HG03565 (cell line): ENCODE measurements at regions not wholly inside any gene's neighbourhood (a gene's known extent, or its start where the extent isn't known, plus 50 kb on each side); places are given as distances from the start of the nearest gene placed in this dataset.
"Not testable (repeated sequence)": the region's sequence is repeated elsewhere in the genome, so short reads cannot be mapped to it uniquely, and the experiment has no call there.

ENCODE experiments used
- ATAC-seq: cut with Tn5 transposase; IDR thresholded peaks from one replicate; pipeline ENCODE4 v1.9.1; 2021; ENCODE audit warnings: mild to moderate bottlenecking, moderate library complexity; ENCODE audit not compliant: unreplicated experiment

DNA sequence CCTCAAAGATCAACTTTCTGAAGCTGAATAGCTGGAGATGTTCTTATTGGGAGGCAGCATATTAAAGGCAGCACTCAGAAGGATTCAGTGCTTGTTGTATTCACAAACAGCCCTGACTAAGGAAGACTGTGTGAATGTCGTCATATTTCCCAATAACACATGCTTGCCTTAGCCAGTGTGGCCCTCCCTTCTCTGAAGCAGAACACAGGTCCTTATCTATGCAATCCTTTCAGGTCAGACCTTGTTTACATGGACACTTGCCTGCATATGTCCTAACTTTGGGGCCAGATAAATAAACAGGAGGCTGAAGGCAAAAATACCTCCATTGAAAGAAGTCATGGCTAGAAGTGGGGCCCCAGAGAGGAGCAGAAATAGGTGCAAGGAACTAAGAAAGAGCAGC, 97.2 kb downstream of the SLC4A3 start:
- no peak for ATAC-seq

DNA sequence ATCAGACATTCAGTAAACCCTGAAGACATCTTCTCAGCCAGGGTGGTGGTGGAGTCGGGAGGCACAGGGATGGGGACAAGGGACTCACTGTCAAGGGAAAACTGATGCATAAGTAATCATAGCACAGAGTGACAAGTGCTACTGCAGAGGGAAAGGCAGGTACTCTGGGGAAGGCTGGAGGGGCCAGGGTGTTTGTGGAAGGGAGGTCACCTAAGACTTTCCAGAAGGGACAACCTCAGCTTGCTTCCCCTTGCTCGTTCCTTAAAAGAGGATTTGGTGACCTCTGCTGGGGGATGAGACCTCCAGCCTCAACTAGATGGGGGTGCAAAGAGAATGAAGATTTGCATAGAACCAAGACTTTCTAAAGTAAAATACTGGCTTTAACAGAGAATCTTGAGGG, 99.5 kb downstream of the SLC4A3 start:
- ATAC-seq = no peak

- no peak for ATAC-seq
Observed at GRCh38 chr2:219727771-219728429, 100.5 kb downstream of the SLC4A3 start.

GRCh38 chr2:219728991-219729487, 101.6 kb downstream of the SLC4A3 start:
- no peak for ATAC-seq

GRCh38 chr2:219731173-219731572, 103.7 kb downstream of the SLC4A3 start:
- ATAC-seq = no peak

DNA sequence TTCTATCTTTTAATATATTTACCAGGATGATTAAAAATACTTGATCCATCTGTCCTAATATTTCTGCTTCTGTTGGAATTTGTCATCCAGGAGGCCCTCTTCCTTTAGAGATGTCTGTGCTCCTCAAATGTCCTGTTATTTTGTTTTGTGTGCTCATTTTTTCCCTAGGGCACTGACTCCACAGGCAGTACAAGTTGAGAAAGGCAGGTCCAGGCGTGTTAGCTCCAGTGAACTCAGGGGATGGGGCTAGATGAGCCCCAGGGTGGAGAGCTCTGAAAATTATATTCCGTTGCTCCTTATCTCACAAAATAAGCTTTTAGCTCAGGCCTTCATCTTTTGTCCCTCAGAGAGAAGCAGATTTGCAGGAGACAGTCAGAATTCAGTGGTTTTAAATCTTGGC, 105.7 kb downstream of the SLC4A3 start:
- no peak for ATAC-seq

GRCh38 chr2:219733746-219734145, 106.3 kb downstream of the SLC4A3 start:
- ATAC-seq = no peak

DNA sequence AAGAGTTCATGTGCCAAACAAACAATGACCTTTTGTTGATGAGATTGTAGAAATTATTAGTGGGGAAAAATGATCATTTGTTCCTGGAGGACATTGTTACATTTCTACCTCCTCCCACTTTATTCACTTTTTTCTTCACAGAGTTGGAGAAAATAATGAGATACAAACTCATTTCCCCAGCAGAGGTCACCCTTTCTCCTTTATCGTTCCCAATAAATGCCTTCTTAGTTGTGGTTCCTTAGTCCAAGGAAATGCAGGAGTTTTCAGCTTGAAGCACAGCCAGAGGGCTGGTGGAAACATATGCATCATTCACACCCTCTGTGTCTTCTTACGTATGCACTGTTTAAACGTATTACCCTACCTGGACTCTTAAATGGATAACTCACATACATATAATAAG, 108.8 kb downstream of the SLC4A3 start:
- ATAC-seq = no peak

DNA sequence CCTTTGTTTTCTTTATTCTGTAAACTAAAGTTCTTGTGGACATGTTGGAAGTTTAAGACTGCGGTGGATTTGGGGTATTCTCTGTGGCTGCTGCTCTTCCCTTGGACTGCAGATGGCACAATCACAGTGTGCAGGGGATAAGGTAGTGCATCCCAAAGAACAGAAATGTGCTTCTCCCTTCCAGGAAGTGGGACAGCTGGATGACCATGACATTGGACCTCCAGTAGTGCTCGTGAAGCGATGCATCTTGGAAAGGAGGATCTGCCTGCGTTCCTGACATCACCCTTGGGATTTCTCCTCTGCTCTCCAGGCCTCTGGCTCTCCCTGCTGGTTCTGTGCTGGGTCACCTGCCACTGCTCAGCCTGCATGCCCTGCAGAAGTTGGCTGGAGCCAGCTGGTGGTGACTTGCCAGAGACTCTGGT, 109.9 kb downstream of the SLC4A3 start:
- ATAC-seq = no peak

DNA sequence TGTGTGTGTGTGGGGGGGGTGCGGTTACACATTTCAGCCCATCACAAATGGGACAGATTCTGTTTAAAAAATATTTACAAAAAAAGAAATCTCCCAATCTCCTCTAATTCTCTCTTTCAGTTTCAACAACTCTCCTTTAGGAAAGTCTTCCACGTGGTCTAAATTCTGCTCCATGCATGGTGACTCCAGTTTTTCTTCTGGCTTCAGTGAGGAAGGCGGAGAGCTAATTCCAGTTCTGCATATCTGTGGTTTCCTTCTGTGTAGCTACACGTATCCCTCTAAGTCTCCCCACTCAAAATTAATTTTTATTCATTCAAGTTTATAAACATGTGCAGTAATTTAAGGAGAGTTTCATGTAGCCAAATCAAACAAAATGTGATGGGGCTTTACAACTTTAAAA, 111.6 kb downstream of the SLC4A3 start:
- ATAC-seq = no peak

DNA sequence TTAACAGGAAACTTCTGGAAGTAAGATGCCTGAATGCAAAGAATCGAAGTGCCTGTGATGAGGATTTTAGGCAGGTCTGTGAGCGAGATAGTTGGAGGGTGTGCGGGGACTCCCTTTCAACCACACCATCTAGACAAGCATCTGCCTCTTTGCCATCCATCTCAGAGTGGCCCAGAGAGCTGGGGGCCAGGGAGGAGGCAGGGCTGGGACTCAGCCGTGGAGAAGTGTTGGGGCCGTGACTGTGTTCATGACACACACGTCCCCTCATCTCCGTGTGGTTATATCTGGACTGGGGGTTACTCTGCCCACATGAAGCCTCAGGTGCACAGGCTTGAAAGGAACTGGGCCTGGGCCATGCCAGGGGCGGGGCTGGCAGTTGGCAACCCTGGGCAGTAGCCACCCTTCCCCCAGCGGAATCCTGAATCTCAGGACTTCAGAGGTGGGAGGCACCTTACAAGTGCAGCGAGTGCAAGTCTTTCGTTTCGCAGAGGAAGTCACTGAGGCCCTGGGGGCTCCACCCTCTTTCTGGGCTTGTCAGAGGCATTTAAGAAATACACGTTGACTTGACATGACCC, 112.5 kb downstream of the SLC4A3 start:
- ATAC-seq = no peak

DNA sequence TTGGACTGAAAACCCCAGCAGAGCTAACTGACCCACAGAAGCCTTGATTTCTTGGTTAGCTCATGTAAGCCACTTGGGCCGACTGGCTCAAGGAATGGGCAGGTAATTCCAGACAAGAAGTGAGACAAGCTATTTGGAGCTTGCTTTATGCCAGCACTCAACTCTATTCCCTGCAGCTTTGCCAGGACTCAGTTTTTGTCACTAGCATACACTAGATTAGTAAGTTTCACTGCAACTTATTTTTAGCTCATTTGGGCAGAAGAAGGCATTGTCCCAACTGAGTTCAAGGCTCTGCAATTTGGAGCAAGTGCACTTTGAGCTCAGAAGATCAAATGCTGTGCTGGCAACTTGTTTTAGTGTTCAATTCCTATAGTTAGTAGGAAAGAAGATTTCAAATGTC, 116.1 kb downstream of the SLC4A3 start:
- ATAC-seq = no peak

GRCh38 chr2:219744066-219744465, 116.6 kb downstream of the SLC4A3 start:
- no peak for ATAC-seq

DNA sequence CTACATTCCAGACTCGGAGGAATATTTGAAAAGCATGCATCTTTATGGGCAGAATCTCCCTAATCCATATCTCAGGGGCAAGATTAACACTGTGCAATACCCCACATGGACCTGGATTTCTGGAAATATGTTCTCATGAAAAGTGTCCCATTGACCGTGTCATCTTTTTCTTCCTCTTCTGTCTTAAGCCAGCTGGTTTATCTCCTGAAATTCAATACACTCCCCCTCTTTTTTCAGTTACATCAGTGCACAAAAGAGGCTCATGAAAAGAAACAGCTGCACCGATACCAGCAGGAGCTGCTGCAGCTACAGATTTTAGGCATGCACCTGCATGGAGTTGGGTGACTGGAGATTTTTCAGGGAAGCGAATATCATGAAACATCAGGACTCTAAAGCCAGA, 117.2 kb downstream of the SLC4A3 start:
- ATAC-seq = no peak

- ATAC-seq = no peak
Observed at GRCh38 chr2:219747637-219748036, 120.2 kb downstream of the SLC4A3 start.

- no peak for ATAC-seq
Observed at GRCh38 chr2:219748671-219749570, 121.5 kb downstream of the SLC4A3 start.

DNA sequence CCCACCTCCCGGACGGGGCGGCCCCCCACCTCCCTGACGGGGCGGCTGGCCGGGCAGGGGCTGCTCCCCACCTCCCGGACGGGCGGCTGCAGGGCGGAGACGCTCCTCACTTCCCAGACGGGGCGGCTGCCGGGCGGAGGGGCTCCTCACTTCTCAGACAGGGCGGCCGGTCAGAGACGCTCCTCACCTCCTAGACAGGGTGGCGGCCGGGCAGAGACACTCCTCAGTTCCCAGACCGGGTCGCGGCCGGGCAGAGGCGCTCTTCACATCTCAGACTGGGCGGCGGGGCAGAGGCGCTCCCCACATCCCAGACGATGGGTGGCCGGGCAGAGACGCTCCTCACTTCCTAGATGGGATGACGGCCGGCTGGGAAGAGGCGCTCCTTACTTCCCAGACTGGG, 123.7 kb downstream of the SLC4A3 start:
- not testable (repeated sequence) for ATAC-seq

DNA sequence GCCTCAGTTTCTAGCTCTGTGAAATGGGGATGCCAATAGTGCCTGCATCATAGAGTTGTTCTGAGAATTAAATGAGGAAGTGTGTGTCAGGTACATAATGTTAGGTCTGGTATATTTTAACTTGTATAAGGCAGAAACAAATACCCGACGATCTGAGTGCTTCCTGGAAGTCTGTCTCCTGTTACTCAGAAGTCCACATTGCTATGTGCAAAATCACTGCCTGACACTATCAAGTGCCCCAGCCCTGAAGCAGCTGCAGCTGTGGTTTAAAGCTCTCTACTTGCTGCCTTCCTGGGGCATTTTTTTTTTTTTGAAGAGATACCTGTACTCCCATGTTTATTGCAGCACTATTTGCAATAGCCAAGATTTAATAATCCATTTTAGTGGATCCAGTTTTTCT, 125.3 kb downstream of the SLC4A3 start:
- ATAC-seq = no peak

DNA sequence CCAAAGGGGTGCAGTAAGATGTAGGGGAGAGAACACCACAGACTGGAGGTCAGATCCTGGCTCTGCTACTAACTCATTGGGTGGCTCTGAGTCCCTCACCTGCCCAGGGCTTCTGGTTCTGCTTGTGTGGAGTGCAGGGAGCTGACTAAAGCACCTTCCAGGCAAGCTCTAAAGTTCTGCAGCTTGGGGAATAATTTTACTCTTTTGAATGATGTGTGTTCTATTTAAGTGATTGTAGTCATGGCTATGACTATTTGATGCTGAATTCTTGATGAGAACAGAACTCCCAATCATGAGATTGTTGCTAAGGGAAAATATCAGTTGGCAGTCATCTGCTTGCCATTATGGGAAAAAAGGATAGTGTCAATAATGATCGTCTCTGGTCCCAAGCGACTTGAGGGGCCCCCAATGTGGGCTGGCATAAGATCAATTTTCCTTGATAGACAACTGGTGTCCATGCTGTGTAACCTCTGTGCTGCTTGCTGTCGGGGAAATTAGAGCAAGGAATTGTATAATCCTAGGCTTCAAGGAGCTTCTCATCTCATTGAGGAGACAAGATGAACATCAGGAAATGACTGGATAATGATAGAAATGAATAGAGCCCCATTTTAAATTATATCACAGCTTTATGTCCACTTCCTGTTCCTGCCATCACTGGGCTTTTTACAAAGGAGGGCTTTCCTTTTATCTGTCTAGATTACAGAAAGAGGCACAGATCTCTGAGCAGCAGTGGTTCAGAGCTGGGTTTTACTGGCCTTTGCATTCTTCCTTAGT, 131.7 kb downstream of the SLC4A3 start:
- no peak for ATAC-seq

GRCh38 chr2:219759801-219760200, 132.4 kb downstream of the SLC4A3 start:
- no peak for ATAC-seq
